ENCODE measurements at regions not wholly inside any gene's neighbourhood (a gene's known extent, or its start where the extent isn't known, plus 50 kb on each side); places are given as distances from the start of the nearest gene placed in this dataset.

- TF ChIP-seq HNF4A (conservative IDR thresholded peaks at IDR 0.05) (no peak), ATF3 (IDR thresholded peaks at IDR 0.05) (no peak), ZBTB33 (IDR thresholded peaks at IDR 0.05) (no peak), RXRA (IDR thresholded peaks at IDR 0.05) (no peak), HNF4G (IDR thresholded peaks at IDR 0.05) (no peak), CTCF (IDR thresholded peaks at IDR 0.05; ENCODE audit: low read depth, low read length, missing input control) (no peak), FOXA2 (IDR thresholded peaks at IDR 0.05) (no peak), GABPA (IDR thresholded peaks at IDR 0.05 in 1 of 2, conservative IDR thresholded peaks at IDR 0.05 in 1 of 2) (no peak), YY1 (IDR thresholded peaks at IDR 0.05) (no peak), MAX (IDR thresholded peaks at IDR 0.05) (no peak), SP1 (IDR thresholded peaks at IDR 0.05) (no peak), EGR1 (IDR thresholded peaks at IDR 0.05; ENCODE audit: low read depth in 2 of 2) (no peak), RAD21 (IDR thresholded peaks at IDR 0.05) (no peak), JUND (IDR thresholded peaks at IDR 0.05) (no peak), REST (IDR thresholded peaks at IDR 0.05) (no peak), FOXA1 (IDR thresholded peaks at IDR 0.05) (no peak), NR2F2 (IDR thresholded peaks at IDR 0.05) (no peak), TAF1 (conservative IDR thresholded peaks at IDR 0.05) (no peak)
Measured at GRCh38 chr14:44669496-44669895, 162.4 kb upstream of the FSCB start.

More at GRCh38 chr14:44669496-44669895, 162.4 kb upstream of the FSCB start:
- Histone ChIP-seq H3K36me3 (ENCODE audit: control insufficient read depth in 4 of 4, insufficient read depth in 3 of 4, low read depth in 1 of 4, low read length in 3 of 4) (no peaks in the 10 kb centered on the region), H3K4me3 (ENCODE audit: low read depth in 1 of 3, low read length in 3 of 3) (no peak overlapping the region), H3K4me1 (ENCODE audit: control insufficient read depth in 4 of 4, insufficient read depth in 4 of 4, low read length in 3 of 4) (no peaks in the 10 kb centered on the region), H3K27me3 (ENCODE audit: control insufficient read depth in 4 of 4, insufficient read depth in 4 of 4, low read length in 3 of 4) (no peaks in the 10 kb centered on the region), H3K27ac (ENCODE audit: low read depth in 1 of 2, low read length in 2 of 2) (no peak overlapping the region), H3K9ac (ENCODE audit: low read depth in 1 of 2, low read length in 2 of 2) (no peak overlapping the region), H3K9me3 (ENCODE audit: control insufficient read depth in 4 of 4, low read length in 3 of 4) (no peaks in the 10 kb centered on the region)
- no peak for DNase-seq (ENCODE audit: low spot score)
- WGBS = 96% methylated on average over 3 of the region's 3 CpGs
